SKM-1 (cell line): ENCODE measurements at regions not wholly inside any gene's neighbourhood (a gene's known extent, or its start where the extent isn't known, plus 50 kb on each side); places are given as distances from the start of the nearest gene placed in this dataset.
"Not testable (repeated sequence)": the region's sequence is repeated elsewhere in the genome, so short reads cannot be mapped to it uniquely, and the experiment has no call there.

Experiments
- DNase-seq: peaks from one replicate; lab custom pipeline; 2025; ENCODE audit not compliant: unreplicated experiment; lab: John Stamatoyannopoulos, UW

- peak; percentile 71 for DNase-seq
Measured at GRCh38 chr10:118870467-118871243, 115.9 kb upstream of the CACUL1 start.

GRCh38 chr10:118871244-118871865 lies 116.6 kb upstream of the CACUL1 start:
- DNase-seq: no peak

GRCh38 chr10:118873091-118873737 lies 118.4 kb upstream of the CACUL1 start:
- no peak for DNase-seq

GRCh38 chr10:118873738-118874105 lies 119.0 kb upstream of the CACUL1 start:
- DNase-seq: no peak

GRCh38 chr10:118874171-118874570 lies 119.4 kb upstream of the CACUL1 start:
- no peak for DNase-seq

GRCh38 chr10:118875087-118875486 lies 120.3 kb upstream of the CACUL1 start:
- no peak for DNase-seq

- DNase-seq: no peak
Measured at GRCh38 chr10:118882741-118883140, 128.0 kb upstream of the CACUL1 start.

- no peak for DNase-seq
Measured at GRCh38 chr10:118892255-118892654, 137.3 kb upstream of the NANOS1 start.

GRCh38 chr10:118894891-118895290 lies 134.6 kb upstream of the NANOS1 start:
- DNase-seq: not testable (repeated sequence)

GRCh38 chr10:118900617-118901016 lies 128.9 kb upstream of the NANOS1 start:
- DNase-seq: no peak

GRCh38 chr10:118901380-118901779 lies 128.1 kb upstream of the NANOS1 start:
- no peak for DNase-seq

GRCh38 chr10:118901906-118902305 lies 127.6 kb upstream of the NANOS1 start:
- no peak for DNase-seq

- not testable (repeated sequence) for DNase-seq
Measured at GRCh38 chr10:118902656-118903055, 126.9 kb upstream of the NANOS1 start.

GRCh38 chr10:118903251-118903650 lies 126.3 kb upstream of the NANOS1 start:
- DNase-seq: no peak

- no peak for DNase-seq
Measured at GRCh38 chr10:118903691-118904090, 125.8 kb upstream of the NANOS1 start.

- no peak for DNase-seq
Measured at GRCh38 chr10:118904286-118904685, 125.2 kb upstream of the NANOS1 start.

- no peak for DNase-seq
Measured at GRCh38 chr10:118907051-118907450, 122.5 kb upstream of the NANOS1 start.

- no peak for DNase-seq
Measured at GRCh38 chr10:118908557-118909256, 120.8 kb upstream of the NANOS1 start.

- DNase-seq: no peak
Measured at GRCh38 chr10:118910702-118911101, 118.8 kb upstream of the NANOS1 start.

GRCh38 chr10:118911363-118911762 lies 118.2 kb upstream of the NANOS1 start:
- no peak for DNase-seq

GRCh38 chr10:118912961-118913600 lies 116.4 kb upstream of the NANOS1 start:
- no peak for DNase-seq
